Breast epithelium (tissue), 4 donors: ENCODE measurements at regions not wholly inside any gene's neighbourhood (a gene's known extent, or its start where the extent isn't known, plus 50 kb on each side); places are given as distances from the start of the nearest gene placed in this dataset.

Experiments
- DNase-seq, 2 donors: peaks; one replicate each; pipeline ENCODE4 v3.0.0-alpha.2; 2019; ENCODE audit warnings: low spot score in 2 of 2
- H3K27ac ChIP-seq, 2 donors: fragments of 200-600 bp; sonication (generic) in 1 of 2; one replicate each; pipeline ENCODE4 v1.5.1; 2016 to 2019; ENCODE audit warnings: mild to moderate bottlenecking in 1 of 2
- H3K27me3 ChIP-seq, 2 donors: fragments of 200-600 bp; sonication (generic) in 1 of 2; one replicate each; pipeline versions ENCODE4 v1.5.1 to v1.6.0; 2017 to 2019; ENCODE audit warnings: control low read depth in 1 of 2, mild to moderate bottlenecking in 1 of 2
- H3K36me3 ChIP-seq: fragments of 200-600 bp; one replicate; pipeline ENCODE4 v1.5.1; 2019
- H3K4me1 ChIP-seq, 2 donors: fragments of 200-600 bp; sonication (generic); one replicate each; pipeline ENCODE4 v1.5.1; 2016 to 2019; ENCODE audit warnings: control low read depth in 1 of 2
- H3K4me3 ChIP-seq, 3 donors: fragments of 200-600 bp; sonication (generic); 1 replicate in 2 of 3; 2 replicates in 1 of 3; pipeline ENCODE4 v1.5.1; 2016 to 2019; ENCODE audit warnings: mild to moderate bottlenecking in 3 of 3, moderate library complexity in 2 of 3
- H3K9me3 ChIP-seq, 2 donors: fragments of 200-600 bp; sonication (generic) in 1 of 2; one replicate each; pipeline ENCODE4 v1.5.1; 2016 to 2019; ENCODE audit warnings: control low read depth in 1 of 2
- POLR2A ChIP-seq: fragments of 450-650 bp; IDR thresholded peaks from one replicate; pipeline ENCODE4 v1.6.1; 2016; ENCODE audit warnings: antibody characterized with exemption, mild to moderate bottlenecking, moderate library complexity
- POLR2AphosphoS5 ChIP-seq, 3 donors: sonication (generic); formaldehyde crosslinking; IDR thresholded peaks; one replicate each; pipeline ENCODE4 v1.6.1; 2017; ENCODE audit warnings: antibody characterized with exemption in 3 of 3
- intact Hi-C: fragments of 100-400 bp; cut with DNase I; formaldehyde crosslinking; loops from one replicate; pipeline ENCODE4 v1.15.1; 2023; ENCODE audit warnings: low total_unique reads
- TF ChIP-seq, protein P1 (sequence below), 3 donors: fragments of 450-650 bp; IDR thresholded peaks; one replicate each; pipeline ENCODE4 v1.5.1; 2016 to 2017; ENCODE audit warnings: antibody characterized with exemption in 3 of 3, mild to moderate bottlenecking in 3 of 3, moderate library complexity in 3 of 3

DNA sequence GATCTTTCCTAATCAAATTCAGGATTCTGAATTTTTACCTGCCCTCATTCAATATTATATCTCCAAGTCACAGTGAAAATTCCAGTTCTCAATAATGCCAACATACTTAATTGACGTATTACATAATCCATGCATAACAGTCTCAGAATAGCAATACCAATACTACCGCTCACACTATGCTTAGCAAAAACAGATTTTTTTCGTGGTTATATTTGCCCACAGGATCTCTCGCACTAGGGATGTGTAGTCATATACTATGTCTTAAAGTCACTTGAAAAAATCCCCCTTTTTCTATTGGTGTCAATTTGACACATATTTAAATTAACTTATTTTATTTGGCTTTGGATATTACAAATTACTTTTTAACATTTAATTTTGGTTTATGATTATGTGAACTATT is 323.1 kb upstream of the SLC35B3 start:
- H3K27me3 ChIP-seq = no peaks in the 10 kb centered on the region
- intact Hi-C loops = no loop called here
- no peak overlapping the region for H3K27ac ChIP-seq
- no peak for DNase-seq
- H3K4me1 ChIP-seq = no peaks in the 10 kb centered on the region
- TF ChIP-seq, protein P1, sequence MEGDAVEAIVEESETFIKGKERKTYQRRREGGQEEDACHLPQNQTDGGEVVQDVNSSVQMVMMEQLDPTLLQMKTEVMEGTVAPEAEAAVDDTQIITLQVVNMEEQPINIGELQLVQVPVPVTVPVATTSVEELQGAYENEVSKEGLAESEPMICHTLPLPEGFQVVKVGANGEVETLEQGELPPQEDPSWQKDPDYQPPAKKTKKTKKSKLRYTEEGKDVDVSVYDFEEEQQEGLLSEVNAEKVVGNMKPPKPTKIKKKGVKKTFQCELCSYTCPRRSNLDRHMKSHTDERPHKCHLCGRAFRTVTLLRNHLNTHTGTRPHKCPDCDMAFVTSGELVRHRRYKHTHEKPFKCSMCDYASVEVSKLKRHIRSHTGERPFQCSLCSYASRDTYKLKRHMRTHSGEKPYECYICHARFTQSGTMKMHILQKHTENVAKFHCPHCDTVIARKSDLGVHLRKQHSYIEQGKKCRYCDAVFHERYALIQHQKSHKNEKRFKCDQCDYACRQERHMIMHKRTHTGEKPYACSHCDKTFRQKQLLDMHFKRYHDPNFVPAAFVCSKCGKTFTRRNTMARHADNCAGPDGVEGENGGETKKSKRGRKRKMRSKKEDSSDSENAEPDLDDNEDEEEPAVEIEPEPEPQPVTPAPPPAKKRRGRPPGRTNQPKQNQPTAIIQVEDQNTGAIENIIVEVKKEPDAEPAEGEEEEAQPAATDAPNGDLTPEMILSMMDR (IDR thresholded peaks at IDR 0.05) = no peak
- TF ChIP-seq POLR2A = no peak
- TF ChIP-seq POLR2AphosphoS5 (IDR thresholded peaks at IDR 0.05) = no peak
- H3K4me3 ChIP-seq = no peak overlapping the region
- no peaks in the 10 kb centered on the region for H3K9me3 ChIP-seq
- no peaks in the 10 kb centered on the region for H3K36me3 ChIP-seq

- no peaks in the 10 kb centered on the region for H3K27me3 ChIP-seq
- intact Hi-C loops = no loop called here
- TF ChIP-seq POLR2AphosphoS5 (IDR thresholded peaks at IDR 0.05) = no peak
- TF ChIP-seq, protein P1 (IDR thresholded peaks at IDR 0.05) = no peak
- TF ChIP-seq POLR2A = no peak
Observed at GRCh38 chr6:8750627-8751026, 315.3 kb upstream of the SLC35B3 start.

DNA sequence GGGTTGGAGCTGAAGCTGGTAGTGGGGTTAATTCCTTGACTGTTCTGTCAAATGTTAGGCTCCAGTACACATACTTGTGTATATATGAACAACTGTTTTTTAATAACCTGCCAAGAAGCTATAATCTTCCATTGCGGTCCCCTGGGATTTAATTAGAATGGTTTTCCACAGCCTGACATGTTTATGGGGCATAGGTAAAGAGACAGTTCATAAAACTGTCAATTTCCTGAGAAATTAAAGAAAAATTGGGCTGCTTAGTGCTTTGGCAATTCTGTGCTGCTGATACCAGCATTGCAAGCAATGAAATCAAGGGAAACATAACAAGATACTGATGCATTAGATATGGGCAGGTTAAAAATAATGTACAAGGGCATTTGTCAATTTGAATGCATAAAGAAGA is 314.1 kb upstream of the SLC35B3 start:
- no peak overlapping the region for H3K27ac ChIP-seq
- H3K4me3 ChIP-seq = no peak overlapping the region
- no peaks in the 10 kb centered on the region for H3K27me3 ChIP-seq
- DNase-seq = no peak
- TF ChIP-seq POLR2A = no peak
- TF ChIP-seq, protein P1 (IDR thresholded peaks at IDR 0.05) = no peak
- TF ChIP-seq POLR2AphosphoS5 (IDR thresholded peaks at IDR 0.05) = no peak
- intact Hi-C loops = no loop called here
- no peaks in the 10 kb centered on the region for H3K36me3 ChIP-seq
- no peaks in the 10 kb centered on the region for H3K4me1 ChIP-seq
- H3K9me3 ChIP-seq = no peaks in the 10 kb centered on the region

More at GRCh38 chr6:8750627-8751026, 315.3 kb upstream of the SLC35B3 start:
- Histone ChIP-seq H3K4me1 (no peaks in the 10 kb centered on the region), H3K27ac (no peak overlapping the region), H3K9me3 (no peaks in the 10 kb centered on the region), H3K36me3 (no peaks in the 10 kb centered on the region), H3K4me3 (no peak overlapping the region)
- no peak for DNase-seq

- no peaks in the 10 kb centered on the region for H3K9me3 ChIP-seq
- no peaks in the 10 kb centered on the region for H3K4me1 ChIP-seq
- H3K36me3 ChIP-seq = no peaks in the 10 kb centered on the region
- peak overlapping the region in 1 of 3 donors; percentile 54 for H3K4me3 ChIP-seq
- TF ChIP-seq POLR2A = no peak
- TF ChIP-seq, protein P1 (IDR thresholded peaks at IDR 0.05) = no peak
- no peak for TF ChIP-seq POLR2AphosphoS5 (IDR thresholded peaks at IDR 0.05)
- no peak overlapping the region for H3K27ac ChIP-seq
- intact Hi-C loops = no loop called here
- DNase-seq = no peak
- no peaks in the 10 kb centered on the region for H3K27me3 ChIP-seq
Observed at GRCh38 chr6:8743170-8743745, 307.9 kb upstream of the SLC35B3 start.

DNA sequence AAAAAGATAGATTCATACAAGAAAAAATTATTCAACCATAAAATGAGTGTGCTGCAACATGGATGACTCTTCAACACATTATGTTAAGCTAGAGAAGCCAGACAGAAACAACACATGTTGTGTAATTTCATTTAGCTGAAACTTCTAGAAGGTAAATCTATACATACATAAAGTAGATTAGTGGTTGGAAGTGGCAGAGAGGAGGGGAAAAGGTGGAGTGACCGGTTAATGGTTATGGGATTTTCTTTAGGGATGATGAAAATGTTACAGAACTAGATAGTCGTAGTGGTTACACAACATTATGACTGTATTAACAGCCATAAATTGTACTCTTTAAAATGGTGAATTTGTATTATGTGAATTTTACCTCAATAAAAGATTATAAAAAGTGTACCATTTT is 304.1 kb upstream of the SLC35B3 start:
- TF ChIP-seq POLR2AphosphoS5 (IDR thresholded peaks at IDR 0.05) (no peak), POLR2A (no peak)
- TF ChIP-seq, protein P1 (IDR thresholded peaks at IDR 0.05) = no peak
- Histone ChIP-seq H3K27me3 (no peaks in the 10 kb centered on the region), H3K4me3 (no peak overlapping the region), H3K9me3 (no peaks in the 10 kb centered on the region), H3K27ac (no peak overlapping the region), H3K4me1 (no peaks in the 10 kb centered on the region), H3K36me3 (no peaks in the 10 kb centered on the region)
- intact Hi-C loops = no loop called here
- no peak for DNase-seq
